Left ventricle myocardium inferior (tissue), 1 donor: ENCODE measurements at regions not wholly inside any gene's neighbourhood (a gene's known extent, or its start where the extent isn't known, plus 50 kb on each side); places are given as distances from the start of the nearest gene placed in this dataset.

Source experiments
- DNase-seq: peaks from one replicate; pipeline ENCODE4 v3.0.0-alpha.2; 2020
- H3K27ac ChIP-seq: fragments of 200-600 bp; replicated peaks from 2 replicates; pipeline ENCODE4 v1.8.0; 2021
- H3K27me3 ChIP-seq: fragments of 200-600 bp; 2 replicates; pipeline ENCODE4 v1.8.0; 2021; ENCODE audit warnings: low read depth
- H3K36me3 ChIP-seq: fragments of 200-600 bp; 2 replicates; pipeline ENCODE4 v1.8.0; 2021
- H3K4me1 ChIP-seq: fragments of 200-600 bp; 2 replicates; pipeline ENCODE4 v1.8.0; 2021
- H3K4me3 ChIP-seq: fragments of 200-600 bp; 2 replicates; pipeline ENCODE4 v1.8.0; 2021; ENCODE audit warnings: mild to moderate bottlenecking, moderate library complexity
- H3K9me3 ChIP-seq: fragments of 200-600 bp; replicated peaks from 2 replicates; pipeline ENCODE4 v1.8.0; 2021
- CTCF ChIP-seq: fragments of 200-600 bp; IDR thresholded peaks from 2 replicates; pipeline ENCODE4 v1.8.0; 2021; ENCODE audit warnings: antibody characterized with exemption, mild to moderate bottlenecking, borderline replicate concordance
- intact Hi-C: fragments of 100-400 bp; cut with micrococcal nuclease; formaldehyde crosslinking; loops from one replicate; pipeline ENCODE4 v1.11.0; 2022
- donor health status: DM: no; HTN: yes; CAD: no; lungs with severe emphysema.

- Histone ChIP-seq H3K4me3 (no peak overlapping the region), H3K36me3 (no peaks in the 10 kb centered on the region), H3K27ac (no peak overlapping the region), H3K4me1 (peaks cover under 1% of the 10 kb centered on the region), H3K27me3 (peaks cover 58% of the 10 kb centered on the region), H3K9me3 (no peaks in the 10 kb centered on the region)
- no peak for DNase-seq
- TF ChIP-seq CTCF: no peak
- intact Hi-C loops: no loop called here
Observed at GRCh38 chr3:127462111-127462655, 128.3 kb downstream of the TPRA1 start.

- no peak overlapping the region for H3K4me3 ChIP-seq
- no peak overlapping the region for H3K27ac ChIP-seq
- peaks cover 60% of the 10 kb centered on the region for H3K27me3 ChIP-seq
- no peaks in the 10 kb centered on the region for H3K36me3 ChIP-seq
- H3K9me3 ChIP-seq: no peaks in the 10 kb centered on the region
- peaks cover 8% of the 10 kb centered on the region for H3K4me1 ChIP-seq
- intact Hi-C loops: no loop called here
- no peak for DNase-seq
- TF ChIP-seq CTCF: no peak
Observed at GRCh38 chr3:127461286-127461910, 129.1 kb downstream of the TPRA1 start.

DNA sequence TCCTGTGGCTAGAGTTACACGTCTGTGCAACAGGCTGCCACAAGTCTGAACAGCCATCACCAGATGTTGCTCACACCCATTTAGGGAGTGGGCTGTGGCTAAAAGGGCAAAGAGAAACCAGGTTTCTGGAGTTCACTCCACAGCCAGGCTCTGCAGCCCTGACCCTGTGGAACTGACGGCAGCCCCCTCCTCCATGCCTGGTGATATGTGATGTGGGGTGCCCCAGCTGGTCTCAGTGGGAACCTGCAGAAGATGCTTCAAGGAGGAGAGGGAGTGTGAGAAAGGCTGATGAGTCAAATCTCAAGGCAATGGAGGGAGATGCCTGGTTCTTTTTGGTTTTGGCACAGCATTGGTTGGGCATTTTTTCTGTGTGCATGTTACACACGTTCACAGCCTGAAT is 130.6 kb downstream of the TPRA1 start:
- peaks cover 23% of the 10 kb centered on the region for H3K4me1 ChIP-seq
- no peaks in the 10 kb centered on the region for H3K36me3 ChIP-seq
- TF ChIP-seq CTCF: no peak
- H3K27ac ChIP-seq: no peak overlapping the region
- H3K27me3 ChIP-seq: peaks cover 67% of the 10 kb centered on the region
- no peak for DNase-seq
- intact Hi-C loops: no loop called here
- no peaks in the 10 kb centered on the region for H3K9me3 ChIP-seq
- H3K4me3 ChIP-seq: no peak overlapping the region

DNA sequence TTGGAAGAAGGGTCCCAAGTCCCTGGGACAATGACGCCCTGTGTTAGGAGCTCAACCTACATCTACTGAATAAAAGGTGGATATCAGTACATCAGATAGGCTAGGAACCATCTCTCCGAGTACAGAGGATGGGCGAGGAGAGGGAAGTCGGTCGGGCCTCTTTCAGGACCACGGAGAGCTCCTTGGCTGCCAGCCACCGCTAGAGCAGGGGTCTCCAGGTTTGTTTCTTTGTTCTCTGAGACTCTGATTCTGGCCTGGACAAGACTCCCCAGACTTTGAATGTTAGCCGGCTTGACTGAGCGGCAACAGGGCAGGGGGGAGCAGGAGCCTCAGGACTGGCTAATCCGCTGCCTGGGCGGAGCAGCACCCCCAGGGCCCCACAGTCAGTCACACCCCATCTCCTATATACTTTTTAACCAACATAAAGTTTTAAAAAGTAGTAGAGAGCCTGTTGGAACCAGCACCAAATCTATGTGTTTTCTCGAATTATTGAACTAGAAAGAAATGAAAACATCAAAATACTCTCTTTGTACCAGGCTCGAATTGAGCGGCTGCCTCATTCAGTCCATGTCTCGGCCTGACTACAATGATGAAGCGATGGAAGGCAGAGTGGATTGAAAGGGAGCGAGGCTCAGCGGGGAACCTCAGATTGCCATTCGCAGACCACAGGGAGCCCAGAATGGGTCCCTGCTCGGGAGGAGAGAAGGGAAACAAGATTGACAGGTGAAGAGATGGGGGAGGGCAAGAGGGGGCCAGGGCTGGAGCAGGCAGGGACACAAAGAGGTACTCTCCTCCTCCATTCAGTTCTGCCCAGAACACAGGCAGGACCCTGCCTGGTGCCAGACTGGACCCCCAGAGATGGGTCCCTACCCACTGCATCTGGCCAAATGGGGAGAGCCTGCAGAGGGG is 131.6 kb downstream of the TPRA1 start:
- no peaks in the 10 kb centered on the region for H3K36me3 ChIP-seq
- peaks cover 23% of the 10 kb centered on the region for H3K4me1 ChIP-seq
- no peaks in the 10 kb centered on the region for H3K9me3 ChIP-seq
- H3K27ac ChIP-seq: no peak overlapping the region
- no peak for DNase-seq
- peaks cover 77% of the 10 kb centered on the region for H3K27me3 ChIP-seq
- intact Hi-C loops: no loop called here
- H3K4me3 ChIP-seq: no peak overlapping the region
- no peak for TF ChIP-seq CTCF

DNA sequence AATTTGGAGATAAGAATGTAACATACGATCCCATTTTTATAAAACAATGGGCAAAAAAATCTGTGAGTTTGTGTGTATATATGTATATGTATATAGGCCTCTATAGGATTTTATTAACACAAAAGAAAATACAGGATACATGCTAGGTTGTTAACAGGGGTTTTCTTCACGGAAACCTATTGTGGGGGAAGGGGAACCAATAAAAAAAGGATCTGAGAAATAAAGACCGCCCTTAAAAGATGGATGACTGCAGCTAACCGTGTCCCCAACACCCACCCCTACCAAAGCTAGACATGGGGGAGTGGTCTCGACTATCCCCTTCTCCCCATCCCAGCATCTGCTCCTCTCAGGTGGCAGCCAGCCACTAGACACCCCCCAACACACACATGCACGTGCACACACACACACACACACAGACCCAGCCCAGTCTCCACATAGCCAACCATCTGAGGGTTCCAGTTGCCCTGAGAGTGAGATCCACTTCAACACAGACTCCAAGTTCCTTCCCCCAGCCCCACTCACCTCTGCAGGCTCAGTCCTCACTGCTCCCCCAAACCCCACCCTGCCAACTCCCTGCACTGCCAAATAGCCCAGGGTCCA is 132.9 kb downstream of the TPRA1 start:
- Histone ChIP-seq H3K27ac (no peak overlapping the region), H3K4me1 (peaks cover 23% of the 10 kb centered on the region), H3K27me3 (peaks cover 90% of the 10 kb centered on the region), H3K36me3 (no peaks in the 10 kb centered on the region), H3K9me3 (no peaks in the 10 kb centered on the region), H3K4me3 (no peak overlapping the region)
- intact Hi-C loops: no loop called here
- no peak for DNase-seq
- TF ChIP-seq CTCF: no peak
